ENCODE measurements at regions not wholly inside any gene's neighbourhood (a gene's known extent, or its start where the extent isn't known, plus 50 kb on each side); places are given as distances from the start of the nearest gene placed in this dataset.

DNA sequence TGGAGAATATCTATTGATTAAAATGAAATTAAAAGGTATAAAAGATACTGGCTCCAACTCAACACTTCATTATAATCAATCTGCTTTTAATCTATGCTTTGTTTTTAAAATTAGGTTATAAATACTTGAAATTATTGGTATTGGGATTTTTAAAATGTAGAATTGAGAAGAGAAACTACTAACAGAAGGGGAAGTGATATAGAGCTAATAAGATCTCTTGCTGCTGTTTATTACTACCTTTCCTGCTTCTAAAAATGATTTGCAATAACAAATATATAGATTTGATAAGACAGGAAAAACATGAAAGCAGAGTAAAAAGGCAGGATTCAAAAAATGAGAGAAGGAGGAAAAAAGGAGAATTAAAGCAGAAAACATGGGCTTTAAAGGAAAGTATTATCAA is 209.3 kb upstream of the NREP start:
- Histone ChIP-seq H3K4me3 (no peak overlapping the region), H3K36me3 (no peaks in the 10 kb centered on the region), H3K27ac (no peak overlapping the region), H3K4me1 (peaks cover 0 to 11% (median 0%) of the 10 kb centered on the region in 9 donors), H3K27me3 (no peaks in the 10 kb centered on the region), H3K9me3 (peaks cover 0 to 6% (median 0%) of the 10 kb centered on the region in 11 donors)
- intact Hi-C loops (cut with DNase I) = loop anchor here in 1 of 10 donors (5.0 kb wide), 1 partner anchor 994 kb away; no protein-coding TSS in a partner anchor
- TF ChIP-seq, protein P1, sequence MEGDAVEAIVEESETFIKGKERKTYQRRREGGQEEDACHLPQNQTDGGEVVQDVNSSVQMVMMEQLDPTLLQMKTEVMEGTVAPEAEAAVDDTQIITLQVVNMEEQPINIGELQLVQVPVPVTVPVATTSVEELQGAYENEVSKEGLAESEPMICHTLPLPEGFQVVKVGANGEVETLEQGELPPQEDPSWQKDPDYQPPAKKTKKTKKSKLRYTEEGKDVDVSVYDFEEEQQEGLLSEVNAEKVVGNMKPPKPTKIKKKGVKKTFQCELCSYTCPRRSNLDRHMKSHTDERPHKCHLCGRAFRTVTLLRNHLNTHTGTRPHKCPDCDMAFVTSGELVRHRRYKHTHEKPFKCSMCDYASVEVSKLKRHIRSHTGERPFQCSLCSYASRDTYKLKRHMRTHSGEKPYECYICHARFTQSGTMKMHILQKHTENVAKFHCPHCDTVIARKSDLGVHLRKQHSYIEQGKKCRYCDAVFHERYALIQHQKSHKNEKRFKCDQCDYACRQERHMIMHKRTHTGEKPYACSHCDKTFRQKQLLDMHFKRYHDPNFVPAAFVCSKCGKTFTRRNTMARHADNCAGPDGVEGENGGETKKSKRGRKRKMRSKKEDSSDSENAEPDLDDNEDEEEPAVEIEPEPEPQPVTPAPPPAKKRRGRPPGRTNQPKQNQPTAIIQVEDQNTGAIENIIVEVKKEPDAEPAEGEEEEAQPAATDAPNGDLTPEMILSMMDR (IDR thresholded peaks at IDR 0.05) = no peak
- no peak for ATAC-seq
- no peak for DNase-seq

DNA sequence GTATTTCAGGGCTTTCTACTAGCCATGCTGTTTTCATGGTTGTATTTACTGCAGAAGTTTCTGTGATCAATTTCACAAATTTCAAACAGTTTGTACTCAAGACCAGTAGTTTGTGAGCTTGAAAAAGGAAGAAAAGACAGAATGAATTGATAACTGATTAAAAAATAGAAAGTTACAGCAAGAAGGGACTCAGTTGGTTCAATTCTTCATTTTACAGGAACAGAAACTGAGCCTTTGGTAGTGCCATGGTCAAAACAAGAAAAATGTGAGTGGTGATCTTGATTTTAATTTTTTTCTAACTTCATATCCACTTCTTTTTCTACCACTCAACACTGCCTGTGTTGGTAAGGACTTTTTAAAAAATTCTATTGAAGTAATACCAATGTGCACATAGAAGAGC is 206.6 kb upstream of the NREP start:
- TF ChIP-seq, protein P1 (IDR thresholded peaks at IDR 0.05) = no peak
- ATAC-seq = no peak
- Histone ChIP-seq H3K4me3 (no peak overlapping the region), H3K27me3 (no peaks in the 10 kb centered on the region), H3K9me3 (peaks cover 0 to 6% (median 0%) of the 10 kb centered on the region in 11 donors), H3K27ac (no peak overlapping the region), H3K4me1 (peaks cover 0 to 9% (median 0%) of the 10 kb centered on the region in 9 donors), H3K36me3 (no peaks in the 10 kb centered on the region)
- DNase-seq = no peak
- intact Hi-C loops (cut with DNase I) = no loop called here

DNA sequence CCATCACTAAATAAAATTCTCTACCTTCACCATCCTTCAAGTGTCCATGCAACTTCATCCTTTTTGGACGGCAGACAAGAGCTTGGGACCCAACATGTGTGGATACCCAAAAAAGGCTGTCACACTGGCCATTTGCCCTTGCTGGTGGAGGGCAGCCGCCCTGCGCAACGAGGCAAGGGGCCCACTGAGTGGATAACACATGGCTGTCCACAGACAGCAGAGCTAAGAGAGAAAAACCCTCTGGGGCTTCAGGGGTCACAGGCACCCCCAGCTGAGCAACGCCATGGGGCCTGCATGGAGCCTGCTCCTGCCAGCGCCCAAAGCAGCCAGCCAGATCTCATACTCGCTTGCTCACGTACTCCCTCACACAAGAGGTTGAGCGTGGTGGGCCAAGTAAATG is 205.9 kb upstream of the NREP start:
- H3K27me3 ChIP-seq = no peaks in the 10 kb centered on the region
- H3K27ac ChIP-seq = no peak overlapping the region
- intact Hi-C loops (cut with DNase I) = no loop called here
- H3K4me3 ChIP-seq = no peak overlapping the region
- TF ChIP-seq, protein P1 (IDR thresholded peaks at IDR 0.05) = no peak
- ATAC-seq (no peak), DNase-seq (no peak)
- peaks cover 0 to 9% (median 0%) of the 10 kb centered on the region in 9 donors for H3K4me1 ChIP-seq
- WGBS, 2 donors = 96 to 97% methylated on average over 9 of the region's 9 CpGs
- no peaks in the 10 kb centered on the region for H3K36me3 ChIP-seq
- H3K9me3 ChIP-seq = peaks cover 0 to 6% (median 0%) of the 10 kb centered on the region in 11 donors

DNA sequence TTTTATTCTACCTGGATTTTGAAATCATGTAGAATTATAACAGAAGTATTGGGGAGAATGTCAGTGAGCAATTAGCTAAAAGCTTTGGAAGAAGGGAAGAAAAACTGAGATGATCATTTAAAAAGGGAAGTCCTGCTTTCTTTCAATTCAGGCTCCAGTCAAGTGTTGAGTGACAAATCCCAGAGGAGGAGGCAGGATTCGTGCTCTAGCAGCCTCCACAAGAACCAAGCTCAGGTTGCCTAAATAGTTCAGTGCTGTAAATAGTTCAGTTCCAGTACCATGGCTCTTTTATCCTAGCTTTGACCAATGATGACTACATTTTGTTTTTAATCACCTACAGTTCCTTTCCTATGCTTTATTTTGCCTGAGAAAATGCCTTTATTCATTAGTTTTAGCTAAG is 204.9 kb upstream of the NREP start:
- Histone ChIP-seq H3K27ac (no peak overlapping the region), H3K36me3 (no peaks in the 10 kb centered on the region), H3K27me3 (no peaks in the 10 kb centered on the region), H3K4me3 (no peak overlapping the region), H3K9me3 (peaks cover 0 to 6% (median 0%) of the 10 kb centered on the region in 11 donors), H3K4me1 (peaks cover 0 to 9% (median 0%) of the 10 kb centered on the region in 9 donors)
- no peak for DNase-seq
- 17 to 29% methylated on average over 1 of the region's 1 CpG for WGBS, 2 donors
- TF ChIP-seq, protein P1 (IDR thresholded peaks at IDR 0.05) = no peak
- intact Hi-C loops (cut with DNase I) = no loop called here
- ATAC-seq = peak in 3 of 8 donors; percentile 45 to 68 (median 64)

Data from heart right ventricle (tissue), 16 donors.